CD4-positive, alpha-beta T cell (primary cell): ENCODE measurements at regions not wholly inside any gene's neighbourhood (a gene's known extent, or its start where the extent isn't known, plus 50 kb on each side); places are given as distances from the start of the nearest gene placed in this dataset.

ENCODE experiments used
- ATAC-seq: fragments of 200-7000 bp; cut with Tn5 transposase; one replicate; pipeline ENCODE4 v1.10.0; 2022; ENCODE audit warnings: mild to moderate bottlenecking; ENCODE audit not compliant: poor library complexity
- CTCF ChIA-PET: fragments of 350-600 bp; sonication (Branson Sonifier 250); formaldehyde crosslinking; loops from one replicate; lab custom pipeline; 2021; ENCODE audit warnings: antibody characterized with exemption, inconsistent platforms; lab: Charles Lee
- POLR2A ChIA-PET: fragments of 350-600 bp; sonication (Branson Sonifier 250); formaldehyde crosslinking; loops from one replicate; lab custom pipeline; 2021; ENCODE audit warnings: antibody characterized with exemption, inconsistent platforms; lab: Charles Lee
- DNase-seq, 14 experiments: peaks; one replicate each; pipeline ENCODE4 v3.0.0-alpha.2; 2013 to 2020; ENCODE audit warnings: mixed read lengths in 2 of 14
- H3K27ac ChIP-seq, 2 donors: one replicate each; pipeline versions ENCODE4 v1.5.1 to v1.7.0; 2013; ENCODE audit warnings: low read length in 2 of 2, low read depth in 1 of 2, mild to moderate bottlenecking in 1 of 2
- H3K27me3 ChIP-seq, 2 experiments: 1 replicate in 1 of 2; 2 replicates in 1 of 2; pipeline versions ENCODE4 v1.6.1 to v1.7.0; 2013; ENCODE audit warnings: low read length in 2 of 2, control low read depth in 1 of 2, mild to moderate bottlenecking in 1 of 2, moderate library complexity in 1 of 2; ENCODE audit not compliant: insufficient read depth in 2 of 2, control insufficient read depth in 1 of 2
- H3K36me3 ChIP-seq: one replicate; pipeline ENCODE4 v1.6.1; 2013; ENCODE audit warnings: low read length, control low read depth; ENCODE audit not compliant: insufficient read depth
- H3K4me1 ChIP-seq: one replicate; pipeline ENCODE4 v1.6.1; 2013; ENCODE audit warnings: low read length, control low read depth; ENCODE audit not compliant: insufficient read depth
- H3K4me3 ChIP-seq: one replicate; pipeline ENCODE4 v1.5.1; 2013; ENCODE audit warnings: mild to moderate bottlenecking, low read length, moderate library complexity
- H3K9me3 ChIP-seq, 2 experiments: 1 replicate in 1 of 2; 2 replicates in 1 of 2; pipeline versions ENCODE4 v1.6.1 to v1.7.0; 2013; ENCODE audit warnings: low read length in 2 of 2, mild to moderate bottlenecking in 2 of 2, control low read depth in 1 of 2, moderate library complexity in 1 of 2; ENCODE audit not compliant: control insufficient read depth in 1 of 2, insufficient read depth in 1 of 2
- H3K27ac Mint-ChIP-seq: one replicate; pipeline ENCODE4 v1.8.0; 2020; ENCODE audit warnings: mixed read lengths
- H3K27me3 Mint-ChIP-seq: one replicate; pipeline ENCODE4 v1.8.0; 2021; ENCODE audit warnings: mixed read lengths
- H3K36me3 Mint-ChIP-seq: one replicate; pipeline ENCODE4 v1.8.0; 2021; ENCODE audit warnings: low read depth, mixed read lengths
- H3K4me1 Mint-ChIP-seq: one replicate; pipeline ENCODE4 v1.8.0; 2021; ENCODE audit warnings: low read depth, mixed read lengths
- H3K4me3 Mint-ChIP-seq: one replicate; pipeline ENCODE4 v1.8.0; 2020; ENCODE audit warnings: mild to moderate bottlenecking, mixed read lengths
- H3K9me3 Mint-ChIP-seq: one replicate; pipeline ENCODE4 v1.8.0; 2020; ENCODE audit warnings: mixed read lengths
- CTCF ChIP-seq: fragments of 200-600 bp; IDR thresholded peaks from one replicate; pipeline ENCODE4 v1.8.0; 2022; ENCODE audit warnings: antibody characterized with exemption, mild to moderate bottlenecking
- intact Hi-C, 2 experiments: fragments of 100-400 bp; cut with DNase I in 1 of 2; cut with micrococcal nuclease in 1 of 2; formaldehyde crosslinking; loops; one replicate each; pipeline versions ENCODE4 v1.15.1 to v1.9.0; 2023 to 2025; cut with DNase I, micrococcal nuclease

- intact Hi-C loops: loop anchor here (5.0 to 10.0 kb wide), 2 partner anchors 617 to 804 kb away; no protein-coding TSS in a partner anchor
- Mint-ChIP-seq H3K27ac (no peak overlapping the region), H3K4me1 (peaks cover 11% of the 10 kb centered on the region), H3K27me3 (peaks cover 66% of the 10 kb centered on the region), H3K9me3 (no peaks in the 10 kb centered on the region), H3K4me3 (no peak overlapping the region), H3K36me3 (no peaks in the 10 kb centered on the region)
- TF ChIP-seq CTCF: no peak
- H3K4me3 ChIP-seq: no peak overlapping the region
- H3K27ac ChIP-seq: no peak overlapping the region
- no peaks in the 10 kb centered on the region for H3K9me3 ChIP-seq
- CTCF ChIA-PET: no interaction called here
- DNase-seq (peak in 2 of 14 experiments; percentile 4 to 16), ATAC-seq (no peak)
- peaks cover 3% of the 10 kb centered on the region for H3K4me1 ChIP-seq
- H3K27me3 ChIP-seq: peaks cover 4 to 24% of the 10 kb centered on the region in 2 experiments
- no peaks in the 10 kb centered on the region for H3K36me3 ChIP-seq
- POLR2A ChIA-PET: no interaction called here
Observed at GRCh38 chr4:174119051-174119450, 164.4 kb downstream of the FBXO8 start.

GRCh38 chr4:174118171-174118570 is 165.3 kb downstream of the FBXO8 start:
- ATAC-seq: no peak
- no peak overlapping the region for H3K4me3 Mint-ChIP-seq
- no peaks in the 10 kb centered on the region for H3K9me3 ChIP-seq
- peaks cover 4 to 24% of the 10 kb centered on the region in 2 experiments for H3K27me3 ChIP-seq
- H3K4me3 ChIP-seq: no peak overlapping the region
- no peaks in the 10 kb centered on the region for H3K9me3 Mint-ChIP-seq
- CTCF ChIA-PET: no interaction called here
- H3K4me1 ChIP-seq: peaks cover 3% of the 10 kb centered on the region
- no peak for TF ChIP-seq CTCF
- no peak overlapping the region for H3K27ac ChIP-seq
- no peaks in the 10 kb centered on the region for H3K36me3 Mint-ChIP-seq
- no peak overlapping the region for H3K27ac Mint-ChIP-seq
- H3K36me3 ChIP-seq: no peaks in the 10 kb centered on the region
- intact Hi-C loops: loop anchor here (5.0 to 10.0 kb wide), 2 partner anchors 616 to 803 kb away; no protein-coding TSS in a partner anchor
- H3K27me3 Mint-ChIP-seq: peaks cover 63% of the 10 kb centered on the region
- POLR2A ChIA-PET: no interaction called here
- no peak for DNase-seq
- H3K4me1 Mint-ChIP-seq: peaks cover 11% of the 10 kb centered on the region

- H3K4me3 ChIP-seq: no peak overlapping the region
- peaks cover 3% of the 10 kb centered on the region for H3K4me1 ChIP-seq
- no peaks in the 10 kb centered on the region for H3K36me3 ChIP-seq
- DNase-seq (no peak), ATAC-seq (no peak)
- peaks cover 4 to 24% of the 10 kb centered on the region in 2 experiments for H3K27me3 ChIP-seq
- CTCF ChIA-PET: no interaction called here
- no peaks in the 10 kb centered on the region for H3K9me3 ChIP-seq
- no peaks in the 10 kb centered on the region for H3K36me3 Mint-ChIP-seq
- H3K9me3 Mint-ChIP-seq: no peaks in the 10 kb centered on the region
- intact Hi-C loops: loop anchor here (5.0 to 10.0 kb wide), 2 partner anchors 615 to 803 kb away; no protein-coding TSS in a partner anchor
- H3K4me3 Mint-ChIP-seq: no peak overlapping the region
- H3K4me1 Mint-ChIP-seq: peaks cover 11% of the 10 kb centered on the region
- peaks cover 59% of the 10 kb centered on the region for H3K27me3 Mint-ChIP-seq
- H3K27ac ChIP-seq: no peak overlapping the region
- no peak for TF ChIP-seq CTCF
- H3K27ac Mint-ChIP-seq: no peak overlapping the region
- POLR2A ChIA-PET: no interaction called here
Observed at GRCh38 chr4:174117445-174117844, 166.0 kb downstream of the FBXO8 start.
